ENCODE measurements at regions not wholly inside any gene's neighbourhood (a gene's known extent, or its start where the extent isn't known, plus 50 kb on each side); places are given as distances from the start of the nearest gene placed in this dataset.

DNA sequence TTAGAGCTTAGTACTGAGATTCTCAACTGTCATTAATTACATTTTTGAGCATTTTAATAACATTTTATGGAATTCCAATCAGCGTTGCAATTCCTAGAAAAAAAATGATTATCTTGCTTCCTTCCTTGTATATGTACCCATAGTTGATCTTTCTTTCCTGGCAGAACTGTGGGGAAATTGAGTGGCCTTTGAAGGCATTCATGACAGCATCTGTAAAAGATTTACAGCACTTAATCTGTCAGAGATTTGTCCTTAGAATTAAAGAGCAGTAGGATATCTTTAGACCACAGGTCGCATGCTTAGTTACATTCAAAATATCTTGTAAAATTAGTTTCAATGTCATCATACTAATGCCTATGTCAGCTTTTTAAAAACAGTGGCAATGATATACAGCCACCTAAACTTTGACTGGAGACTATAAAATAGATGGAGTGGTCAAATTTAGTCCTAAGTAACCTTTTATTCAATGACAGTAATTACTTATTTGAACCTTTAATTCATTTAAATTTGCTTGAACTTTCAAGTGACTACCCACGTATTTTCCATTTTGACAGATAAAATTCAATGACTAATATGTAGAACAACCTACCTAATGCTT is 692.0 kb downstream of the NCAM2 start:
- no peaks in the 10 kb centered on the region for H3K36me3 ChIP-seq (ENCODE audit: insufficient read depth, low read length)
- no peaks in the 10 kb centered on the region for H3K9me2 ChIP-seq (replicated peaks; ENCODE audit: insufficient read depth, low read length)
- H3K9ac ChIP-seq (ENCODE audit: low read length), result no peak overlapping the region
- no peak overlapping the region for H3K27ac ChIP-seq (ENCODE audit: low read length)
- no peak overlapping the region for H2AFZ ChIP-seq (ENCODE audit: low read length)
- no peaks in the 10 kb centered on the region for H3K4me1 ChIP-seq (ENCODE audit: low read length)
- H3K4me2 ChIP-seq (ENCODE audit: low read depth, low read length, poor library complexity, severe bottlenecking), result no peak overlapping the region
- H3K4me3 ChIP-seq (ENCODE audit: low read length), result no peak overlapping the region
- H3K79me2 ChIP-seq (ENCODE audit: low read length), result no peaks in the 10 kb centered on the region
- H4K20me1 ChIP-seq (ENCODE audit: insufficient read depth, low read depth, low read length), result no peaks in the 10 kb centered on the region
- DNase-seq, result no peak
- peaks cover 23% of the 10 kb centered on the region for H3K9me3 ChIP-seq (ENCODE audit: low read length)
- no peaks in the 10 kb centered on the region for H3K27me3 ChIP-seq (ENCODE audit: low read length)

DNA sequence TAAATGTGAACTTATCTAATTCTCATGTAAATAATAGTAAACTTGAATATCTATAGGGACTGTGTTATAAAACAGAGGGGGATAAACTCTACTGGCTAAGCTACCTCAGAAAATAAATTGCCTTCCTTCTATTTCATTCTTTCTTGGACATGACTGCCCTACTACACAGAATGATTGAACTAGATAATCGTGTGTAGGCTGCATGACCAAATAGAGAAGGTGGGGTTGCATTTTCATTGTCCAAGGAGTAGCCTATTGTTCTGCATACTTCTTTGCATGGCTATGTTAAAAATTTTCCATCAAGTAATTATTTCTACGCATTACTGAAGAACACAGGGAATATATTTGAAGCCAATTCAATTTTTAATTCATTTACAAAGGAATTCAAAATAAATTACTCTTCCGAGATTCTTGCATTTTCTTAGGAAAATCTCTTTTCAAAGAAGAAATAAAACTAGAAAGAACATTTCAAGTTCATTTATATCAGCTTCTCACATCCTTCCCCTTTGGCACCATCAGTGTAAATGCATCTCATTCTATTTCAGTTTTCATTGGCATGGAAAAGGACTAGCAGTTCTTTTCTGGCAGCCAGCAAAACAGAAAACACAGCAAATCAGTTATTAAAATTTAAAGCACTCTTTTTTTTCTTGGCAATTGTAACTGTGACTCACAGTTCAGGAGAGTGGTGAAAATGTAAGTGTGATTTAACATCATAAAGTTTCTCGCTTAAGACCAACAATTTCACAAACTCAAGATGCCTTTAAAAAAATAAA is 714.7 kb downstream of the NCAM2 start:
- H3K9me2 ChIP-seq (replicated peaks; ENCODE audit: insufficient read depth, low read length), result no peaks in the 10 kb centered on the region
- H3K9me3 ChIP-seq (ENCODE audit: low read length), result peaks cover 30% of the 10 kb centered on the region
- no peak overlapping the region for H3K4me2 ChIP-seq (ENCODE audit: low read depth, low read length, poor library complexity, severe bottlenecking)
- H3K36me3 ChIP-seq (ENCODE audit: insufficient read depth, low read length), result no peaks in the 10 kb centered on the region
- H3K4me3 ChIP-seq (ENCODE audit: low read length), result no peak overlapping the region
- no peak overlapping the region for H3K9ac ChIP-seq (ENCODE audit: low read length)
- no peak overlapping the region for H3K27ac ChIP-seq (ENCODE audit: low read length)
- no peaks in the 10 kb centered on the region for H3K79me2 ChIP-seq (ENCODE audit: low read length)
- no peaks in the 10 kb centered on the region for H4K20me1 ChIP-seq (ENCODE audit: insufficient read depth, low read depth, low read length)
- DNase-seq, result no peak
- H2AFZ ChIP-seq (ENCODE audit: low read length), result no peak overlapping the region
- no peaks in the 10 kb centered on the region for H3K4me1 ChIP-seq (ENCODE audit: low read length)
- no peaks in the 10 kb centered on the region for H3K27me3 ChIP-seq (ENCODE audit: low read length)

DNA sequence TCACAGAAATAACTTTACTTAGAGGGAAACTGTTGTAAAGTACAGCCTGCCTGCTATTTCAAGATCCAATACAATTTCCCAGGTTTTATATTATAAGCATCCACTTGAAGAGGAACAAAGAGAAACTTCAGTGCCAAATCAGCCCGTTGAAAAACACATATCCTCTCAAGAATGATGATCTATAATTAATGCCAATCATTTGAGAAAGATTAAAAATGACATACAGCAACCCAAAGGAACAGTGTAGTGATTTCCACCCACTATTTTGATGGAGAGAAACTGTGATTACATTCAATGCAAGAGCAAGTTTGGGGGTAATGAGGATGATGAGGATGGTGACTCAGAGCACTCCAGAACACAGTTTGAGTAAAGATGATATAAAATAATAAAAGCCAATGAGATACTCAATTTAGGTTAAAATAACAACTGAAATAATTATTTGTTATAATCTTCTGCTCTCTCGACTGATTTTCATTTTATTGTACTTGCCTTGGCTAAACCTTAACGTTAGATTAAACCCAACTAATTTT is 715.5 kb downstream of the NCAM2 start:
- H3K27ac ChIP-seq (ENCODE audit: low read length), result no peak overlapping the region
- H3K79me2 ChIP-seq (ENCODE audit: low read length), result no peaks in the 10 kb centered on the region
- peaks cover 30% of the 10 kb centered on the region for H3K9me3 ChIP-seq (ENCODE audit: low read length)
- no peaks in the 10 kb centered on the region for H3K4me1 ChIP-seq (ENCODE audit: low read length)
- no peaks in the 10 kb centered on the region for H4K20me1 ChIP-seq (ENCODE audit: insufficient read depth, low read depth, low read length)
- no peaks in the 10 kb centered on the region for H3K36me3 ChIP-seq (ENCODE audit: insufficient read depth, low read length)
- no peak overlapping the region for H3K9ac ChIP-seq (ENCODE audit: low read length)
- H3K9me2 ChIP-seq (replicated peaks; ENCODE audit: insufficient read depth, low read length), result no peaks in the 10 kb centered on the region
- H2AFZ ChIP-seq (ENCODE audit: low read length), result no peak overlapping the region
- no peak overlapping the region for H3K4me2 ChIP-seq (ENCODE audit: low read depth, low read length, poor library complexity, severe bottlenecking)
- H3K4me3 ChIP-seq (ENCODE audit: low read length), result no peak overlapping the region
- no peaks in the 10 kb centered on the region for H3K27me3 ChIP-seq (ENCODE audit: low read length)
- DNase-seq, result no peak

DNA sequence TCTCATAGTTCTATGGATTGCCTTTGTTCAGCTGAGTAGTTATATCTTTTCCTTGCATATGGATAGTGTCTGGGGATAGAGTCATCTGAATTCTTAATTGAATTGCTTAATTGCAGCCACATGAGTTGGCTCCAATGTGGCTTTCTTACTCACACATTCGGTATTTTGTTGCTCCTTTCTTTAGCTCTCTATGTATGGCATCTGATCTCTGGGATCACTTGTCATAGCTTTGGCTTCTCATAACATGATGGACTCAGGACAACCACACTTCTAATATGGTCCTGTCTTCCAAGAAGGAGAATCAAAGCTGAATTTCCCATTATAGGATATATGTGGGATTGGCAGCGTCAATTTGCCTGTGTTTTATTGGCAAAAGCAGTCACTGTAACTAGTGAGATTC is 716.2 kb downstream of the NCAM2 start:
- DNase-seq, result no peak
- Histone ChIP-seq H3K27ac (ENCODE audit: low read length) (no peak overlapping the region), H3K9me2 (replicated peaks; ENCODE audit: insufficient read depth, low read length) (no peaks in the 10 kb centered on the region), H3K4me1 (ENCODE audit: low read length) (no peaks in the 10 kb centered on the region), H2AFZ (ENCODE audit: low read length) (no peak overlapping the region), H3K9ac (ENCODE audit: low read length) (no peak overlapping the region), H3K4me3 (ENCODE audit: low read length) (no peak overlapping the region), H3K9me3 (ENCODE audit: low read length) (peaks cover 30% of the 10 kb centered on the region), H3K79me2 (ENCODE audit: low read length) (no peaks in the 10 kb centered on the region), H3K4me2 (ENCODE audit: low read depth, low read length, poor library complexity, severe bottlenecking) (no peak overlapping the region), H3K27me3 (ENCODE audit: low read length) (no peaks in the 10 kb centered on the region), H4K20me1 (ENCODE audit: insufficient read depth, low read depth, low read length) (no peaks in the 10 kb centered on the region), H3K36me3 (ENCODE audit: insufficient read depth, low read length) (no peaks in the 10 kb centered on the region)

DNA sequence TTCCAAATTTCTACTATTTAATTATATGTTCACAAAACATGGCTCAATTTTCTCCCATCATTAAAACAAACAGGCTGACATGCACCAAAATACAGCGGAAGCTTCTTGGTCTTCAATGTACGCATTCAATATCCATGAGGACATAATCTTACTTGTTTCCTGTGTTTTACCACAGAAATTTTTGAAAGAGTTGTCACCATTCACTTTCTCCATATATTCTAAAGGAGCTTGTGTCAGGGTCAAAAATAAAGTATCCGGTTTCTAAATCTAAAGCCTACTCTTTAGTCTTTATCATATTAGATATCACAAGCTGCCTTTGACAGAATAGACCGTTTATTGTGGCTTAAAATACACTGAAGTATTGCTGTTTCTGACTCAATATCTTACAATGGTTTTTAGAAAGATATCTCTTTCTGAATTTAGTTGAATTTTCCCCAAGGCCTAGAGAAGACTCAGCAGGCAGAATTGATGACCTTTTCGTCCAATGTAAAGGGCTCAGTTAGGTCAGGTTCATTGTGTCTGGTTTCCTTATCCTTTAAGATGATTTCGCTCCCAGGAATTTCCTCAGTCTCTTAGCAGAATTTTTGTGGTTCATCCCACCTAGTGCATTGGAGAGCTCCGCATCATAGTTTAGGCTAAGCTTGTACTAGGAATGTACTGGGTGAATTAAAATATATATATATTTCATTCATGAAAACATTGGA is 717.2 kb downstream of the NCAM2 start:
- Histone ChIP-seq H4K20me1 (ENCODE audit: insufficient read depth, low read depth, low read length) (no peaks in the 10 kb centered on the region), H3K4me1 (ENCODE audit: low read length) (no peaks in the 10 kb centered on the region), H3K9ac (ENCODE audit: low read length) (no peak overlapping the region), H3K27ac (ENCODE audit: low read length) (no peak overlapping the region), H3K4me3 (ENCODE audit: low read length) (no peak overlapping the region), H3K9me3 (ENCODE audit: low read length) (peaks cover 24% of the 10 kb centered on the region), H2AFZ (ENCODE audit: low read length) (no peak overlapping the region), H3K9me2 (replicated peaks; ENCODE audit: insufficient read depth, low read length) (no peaks in the 10 kb centered on the region), H3K79me2 (ENCODE audit: low read length) (no peaks in the 10 kb centered on the region), H3K4me2 (ENCODE audit: low read depth, low read length, poor library complexity, severe bottlenecking) (no peak overlapping the region), H3K36me3 (ENCODE audit: insufficient read depth, low read length) (no peaks in the 10 kb centered on the region), H3K27me3 (ENCODE audit: low read length) (no peaks in the 10 kb centered on the region)
- no peak for DNase-seq

DNA sequence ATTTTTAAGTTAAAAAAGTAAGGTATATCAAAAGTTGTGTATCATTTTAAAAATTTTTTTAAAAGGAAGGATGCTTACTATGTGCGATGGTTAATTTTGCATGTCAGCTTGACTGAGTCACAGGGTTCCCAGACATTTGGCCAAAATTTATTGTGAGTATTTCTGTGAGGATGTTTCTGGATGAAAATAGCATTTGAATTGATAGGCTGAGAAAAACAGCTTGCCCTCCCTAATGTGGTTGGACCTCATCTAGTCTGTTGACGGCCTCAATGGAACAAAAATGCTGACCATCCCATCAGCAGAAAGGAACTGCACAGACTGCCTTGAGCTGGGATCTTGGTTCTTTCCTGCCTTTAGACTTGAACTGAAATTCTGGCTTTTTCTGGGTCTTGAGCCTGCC is 724.5 kb downstream of the NCAM2 start:
- Histone ChIP-seq H3K27ac (ENCODE audit: low read length) (no peak overlapping the region), H2AFZ (ENCODE audit: low read length) (no peak overlapping the region), H3K4me2 (ENCODE audit: low read depth, low read length, poor library complexity, severe bottlenecking) (no peak overlapping the region), H4K20me1 (ENCODE audit: insufficient read depth, low read depth, low read length) (no peaks in the 10 kb centered on the region), H3K27me3 (ENCODE audit: low read length) (no peaks in the 10 kb centered on the region), H3K9me3 (ENCODE audit: low read length) (peaks cover 22% of the 10 kb centered on the region), H3K9ac (ENCODE audit: low read length) (no peak overlapping the region), H3K4me1 (ENCODE audit: low read length) (no peaks in the 10 kb centered on the region), H3K36me3 (ENCODE audit: insufficient read depth, low read length) (no peaks in the 10 kb centered on the region), H3K4me3 (ENCODE audit: low read length) (no peak overlapping the region), H3K9me2 (replicated peaks; ENCODE audit: insufficient read depth, low read length) (no peaks in the 10 kb centered on the region), H3K79me2 (ENCODE audit: low read length) (no peaks in the 10 kb centered on the region)
- no peak for DNase-seq

DNA sequence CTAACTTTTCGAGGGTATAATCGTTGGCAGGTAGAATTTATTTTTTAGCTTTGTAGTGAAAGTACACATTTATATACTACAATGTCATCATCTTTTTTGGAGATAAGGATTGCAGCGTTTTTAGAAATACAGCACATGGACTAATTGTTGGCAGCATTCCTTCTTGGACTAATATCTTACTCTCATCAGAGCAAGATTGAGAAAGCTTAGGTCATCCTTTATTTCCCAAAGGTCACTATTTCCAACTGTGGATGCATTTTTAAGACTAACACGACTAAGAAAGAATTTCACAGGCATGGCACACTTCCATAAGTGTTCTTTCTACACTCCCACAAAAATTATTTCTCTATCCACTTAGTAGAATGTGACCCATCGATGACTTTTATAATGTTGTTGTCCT is 732.3 kb downstream of the NCAM2 start:
- Histone ChIP-seq H3K27ac (ENCODE audit: low read length) (no peak overlapping the region), H3K27me3 (ENCODE audit: low read length) (no peaks in the 10 kb centered on the region), H4K20me1 (ENCODE audit: insufficient read depth, low read depth, low read length) (no peaks in the 10 kb centered on the region), H3K36me3 (ENCODE audit: insufficient read depth, low read length) (no peaks in the 10 kb centered on the region), H3K79me2 (ENCODE audit: low read length) (no peaks in the 10 kb centered on the region), H3K9me3 (ENCODE audit: low read length) (peaks cover 32% of the 10 kb centered on the region), H3K4me3 (ENCODE audit: low read length) (no peak overlapping the region), H3K4me1 (ENCODE audit: low read length) (no peaks in the 10 kb centered on the region), H2AFZ (ENCODE audit: low read length) (no peak overlapping the region), H3K9me2 (replicated peaks; ENCODE audit: insufficient read depth, low read length) (no peaks in the 10 kb centered on the region), H3K4me2 (ENCODE audit: low read depth, low read length, poor library complexity, severe bottlenecking) (no peak overlapping the region), H3K9ac (ENCODE audit: low read length) (no peak overlapping the region)
- no peak for DNase-seq

DNA sequence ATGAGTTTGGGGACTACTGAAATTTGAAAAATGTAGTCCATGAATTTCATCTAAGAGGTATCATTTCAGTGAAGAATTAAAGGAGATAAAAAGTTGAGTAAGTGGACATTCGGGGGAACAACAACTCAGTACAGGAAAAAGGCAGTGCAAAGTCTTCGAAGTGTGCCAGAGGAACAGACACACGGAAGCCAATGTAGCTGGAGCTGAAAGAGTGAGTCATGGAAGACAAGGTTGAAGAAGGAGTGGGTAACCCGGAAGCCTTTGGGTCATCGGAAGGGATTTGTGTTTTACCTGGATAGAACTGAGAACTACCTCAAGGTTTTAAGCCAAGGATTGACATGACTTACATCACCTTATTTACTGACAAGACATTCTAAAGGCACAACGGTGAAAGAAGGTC is 733.4 kb downstream of the NCAM2 start:
- Histone ChIP-seq H3K9ac (ENCODE audit: low read length) (no peak overlapping the region), H3K9me3 (ENCODE audit: low read length) (peaks cover 34% of the 10 kb centered on the region), H3K4me1 (ENCODE audit: low read length) (no peaks in the 10 kb centered on the region), H3K4me2 (ENCODE audit: low read depth, low read length, poor library complexity, severe bottlenecking) (no peak overlapping the region), H3K79me2 (ENCODE audit: low read length) (no peaks in the 10 kb centered on the region), H3K9me2 (replicated peaks; ENCODE audit: insufficient read depth, low read length) (no peaks in the 10 kb centered on the region), H3K27ac (ENCODE audit: low read length) (no peak overlapping the region), H4K20me1 (ENCODE audit: insufficient read depth, low read depth, low read length) (no peaks in the 10 kb centered on the region), H3K4me3 (ENCODE audit: low read length) (no peak overlapping the region), H3K27me3 (ENCODE audit: low read length) (no peaks in the 10 kb centered on the region), H3K36me3 (ENCODE audit: insufficient read depth, low read length) (no peaks in the 10 kb centered on the region), H2AFZ (ENCODE audit: low read length) (no peak overlapping the region)
- no peak for DNase-seq

All from Karpas-422 (cell line).